Thyroid gland (tissue), 4 donors: ENCODE measurements at regions not wholly inside any gene's neighbourhood (a gene's known extent, or its start where the extent isn't known, plus 50 kb on each side); places are given as distances from the start of the nearest gene placed in this dataset.

Experiments
- DNase-seq, 2 donors: peaks; one replicate each; pipeline ENCODE4 v3.0.0-alpha.2; 2019
- H3K27ac ChIP-seq, 3 donors: fragments of 200-600 bp; sonication (generic); 1 replicate in 2 of 3; 2 replicates in 1 of 3; pipeline ENCODE4 v1.5.1; 2016 to 2019; ENCODE audit warnings: mild to moderate bottlenecking in 1 of 3, moderate library complexity in 1 of 3
- H3K27me3 ChIP-seq: fragments of 200-600 bp; sonication (generic); one replicate; pipeline ENCODE4 v1.5.1; 2019
- H3K36me3 ChIP-seq, 2 donors: fragments of 200-600 bp; sonication (generic); one replicate each; pipeline ENCODE4 v1.5.1; 2016 to 2019
- H3K4me1 ChIP-seq, 2 donors: fragments of 200-600 bp; sonication (generic); one replicate each; pipeline ENCODE4 v1.5.1; 2017 to 2019
- H3K4me3 ChIP-seq, 3 donors: fragments of 200-600 bp; sonication (generic); replicated peaks in 1 of 3; 1 replicate in 2 of 3; 2 replicates in 1 of 3; pipeline ENCODE4 v1.5.1; 2016; ENCODE audit warnings: mild to moderate bottlenecking in 1 of 3
- H3K9me3 ChIP-seq: fragments of 200-600 bp; sonication (generic); one replicate; pipeline ENCODE4 v1.5.1; 2017
- CTCF ChIP-seq, 6 experiments: fragments of 200-600 bp in 3 of 6; fragments of 450-650 bp in 3 of 6; sonication (generic) in 3 of 6; IDR thresholded peaks; one replicate each; pipeline ENCODE4 v1.5.1; 2016 to 2019; ENCODE audit warnings: antibody characterized with exemption in 6 of 6, mild to moderate bottlenecking in 2 of 6, inconsistent platforms in 1 of 6, moderate library complexity in 1 of 6
- POLR2A ChIP-seq, 2 donors: fragments of 450-650 bp; IDR thresholded peaks; one replicate each; pipeline ENCODE4 v1.6.1; 2017; ENCODE audit warnings: antibody characterized with exemption in 2 of 2, mild to moderate bottlenecking in 2 of 2, moderate library complexity in 1 of 2
- WGBS, 2 donors: methylation state at CpG; one replicate each; pipeline ENCODE4 v1.1.5; 2017; 5-methylcytosine and 5-hydroxymethylcytosine counted together
- intact Hi-C: fragments of 100-400 bp; cut with DNase I; formaldehyde crosslinking; loops from one replicate; pipeline ENCODE4 v1.15.1; 2023

GRCh38 chr9:18014556-18014955 is 435.7 kb downstream of the SH3GL2 start:
- intact Hi-C loops, result no loop called here
- WGBS, 2 donors, result 81 to 82% methylated on average over 3 of the region's 3 CpGs
- Histone ChIP-seq H3K27ac (no peak overlapping the region), H3K27me3 (no peaks in the 10 kb centered on the region), H3K4me1 (no peaks in the 10 kb centered on the region), H3K36me3 (no peaks in the 10 kb centered on the region), H3K9me3 (no peaks in the 10 kb centered on the region), H3K4me3 (no peak overlapping the region)
- no peak for DNase-seq
- no peak for TF ChIP-seq POLR2A (IDR thresholded peaks at IDR 0.05)

- 96 to 100% methylated on average over 1 of the region's 1 CpG for WGBS, 2 donors
- H3K4me1 ChIP-seq, result no peaks in the 10 kb centered on the region
- no peak overlapping the region for H3K4me3 ChIP-seq
- DNase-seq, result no peak
- no peak overlapping the region for H3K27ac ChIP-seq
- TF ChIP-seq CTCF (IDR thresholded peaks at IDR 0.05) (no peak), POLR2A (IDR thresholded peaks at IDR 0.05) (no peak)
- H3K9me3 ChIP-seq, result no peaks in the 10 kb centered on the region
- no peaks in the 10 kb centered on the region for H3K36me3 ChIP-seq
- H3K27me3 ChIP-seq, result no peaks in the 10 kb centered on the region
- intact Hi-C loops, result no loop called here
Measured at GRCh38 chr9:18015116-18015515, 436.2 kb downstream of the SH3GL2 start.

- Histone ChIP-seq H3K27me3 (no peaks in the 10 kb centered on the region), H3K4me3 (no peak overlapping the region), H3K36me3 (no peaks in the 10 kb centered on the region), H3K4me1 (no peaks in the 10 kb centered on the region), H3K9me3 (no peaks in the 10 kb centered on the region), H3K27ac (no peak overlapping the region)
- TF ChIP-seq POLR2A (IDR thresholded peaks at IDR 0.05) (no peak), CTCF (IDR thresholded peaks at IDR 0.05) (no peak)
- intact Hi-C loops, result no loop called here
- no peak for DNase-seq
- 59 to 67% methylated on average over 1 of the region's 1 CpG for WGBS, 2 donors
Measured at GRCh38 chr9:18017136-18017535, 438.3 kb downstream of the SH3GL2 start.

GRCh38 chr9:18018221-18018620 is 439.4 kb downstream of the SH3GL2 start:
- no peak overlapping the region for H3K4me3 ChIP-seq

GRCh38 chr9:18018661-18019060 is 439.8 kb downstream of the SH3GL2 start:
- Histone ChIP-seq H3K9me3 (no peaks in the 10 kb centered on the region), H3K4me3 (no peak overlapping the region), H3K27me3 (no peaks in the 10 kb centered on the region), H3K27ac (no peak overlapping the region), H3K4me1 (no peaks in the 10 kb centered on the region), H3K36me3 (no peaks in the 10 kb centered on the region)
- 91 to 94% methylated on average over 2 of the region's 2 CpGs for WGBS, 2 donors
- intact Hi-C loops, result no loop called here
- no peak for TF ChIP-seq CTCF (IDR thresholded peaks at IDR 0.05)
- no peak for TF ChIP-seq POLR2A (IDR thresholded peaks at IDR 0.05)
- no peak for DNase-seq

More at GRCh38 chr9:18018221-18018620, 439.4 kb downstream of the SH3GL2 start:
- no peak for DNase-seq
- 95 to 97% methylated on average over 2 of the region's 2 CpGs for WGBS, 2 donors
- H3K9me3 ChIP-seq, result no peaks in the 10 kb centered on the region
- intact Hi-C loops, result no loop called here
- no peak for TF ChIP-seq CTCF (IDR thresholded peaks at IDR 0.05)
- no peak for TF ChIP-seq POLR2A (IDR thresholded peaks at IDR 0.05)
- H3K27ac ChIP-seq, result no peak overlapping the region
- H3K4me1 ChIP-seq, result no peaks in the 10 kb centered on the region
- no peaks in the 10 kb centered on the region for H3K27me3 ChIP-seq
- H3K36me3 ChIP-seq, result no peaks in the 10 kb centered on the region
